Psoas muscle (tissue), 7 donors: ENCODE measurements at regions not wholly inside any gene's neighbourhood (a gene's known extent, or its start where the extent isn't known, plus 50 kb on each side); places are given as distances from the start of the nearest gene placed in this dataset.

Source experiments
- ATAC-seq, 4 donors: fragments of 200-7000 bp; cut with Tn5 transposase; one replicate each; pipeline ENCODE4 v1.9.1; 2020; ENCODE audit warnings: moderate library complexity in 3 of 4, mild to moderate bottlenecking in 2 of 4
- DNase-seq, 2 donors: peaks; one replicate each; pipeline ENCODE4 v3.0.0-alpha.2; 2020
- H3K27ac ChIP-seq: fragments of 200-600 bp; one replicate; pipeline ENCODE4 v1.8.0; 2022
- H3K27me3 ChIP-seq, 3 donors: fragments of 200-600 bp in 1 of 3; one replicate each; pipeline versions ENCODE4 v1.6.1 to v1.8.0; 2013 to 2022; ENCODE audit warnings: low read length in 2 of 3, mild to moderate bottlenecking in 2 of 3, moderate library complexity in 1 of 3; ENCODE audit not compliant: insufficient read depth in 3 of 3
- H3K36me3 ChIP-seq, 2 donors: fragments of 200-600 bp in 1 of 2; one replicate each; pipeline versions ENCODE4 v1.6.1 to v1.8.0; 2013 to 2022; ENCODE audit warnings: low read depth in 1 of 2, mild to moderate bottlenecking in 1 of 2, moderate library complexity in 1 of 2; ENCODE audit not compliant: insufficient read depth in 1 of 2
- H3K4me1 ChIP-seq: fragments of 200-600 bp; one replicate; pipeline ENCODE4 v1.8.0; 2022
- H3K4me3 ChIP-seq: fragments of 200-600 bp; one replicate; pipeline ENCODE4 v1.8.0; 2022; ENCODE audit warnings: mild to moderate bottlenecking
- H3K9me3 ChIP-seq: fragments of 200-600 bp; one replicate; pipeline ENCODE4 v1.8.0; 2022
- WGBS, 3 donors: extraction: QIAGEN DNeasy Blood & Tissue Kit; methylation state at CpG; one replicate each; pipeline versions ENCODE4 v1.1.6 to v1.1.7; 2013; 5-methylcytosine and 5-hydroxymethylcytosine counted together
- intact Hi-C, 2 donors: fragments of 100-400 bp; cut with DNase I; formaldehyde crosslinking; loops; one replicate each; pipeline versions ENCODE4 v1.11.0 to v1.14.2; 2022
- TF ChIP-seq, protein P1 (sequence below): fragments of 200-600 bp; IDR thresholded peaks from one replicate; pipeline ENCODE4 v1.8.0; 2022; ENCODE audit warnings: antibody characterized with exemption
- donor health status: healthy with polysubstance abuse.
- donor health status: DM: no; HTN: no; CAD: no; lungs with moderate emphysema.
- donor health status: Bipolar disorder and iron deficiency.
- donor health status: healthy.
- donor health status: DM: yes; HTN: yes; CAD: no.
- donor health status: DM: no; HTN: no; CAD: no.
- donor health status: DM: yes; HTN: yes; CAD: no.

DNA sequence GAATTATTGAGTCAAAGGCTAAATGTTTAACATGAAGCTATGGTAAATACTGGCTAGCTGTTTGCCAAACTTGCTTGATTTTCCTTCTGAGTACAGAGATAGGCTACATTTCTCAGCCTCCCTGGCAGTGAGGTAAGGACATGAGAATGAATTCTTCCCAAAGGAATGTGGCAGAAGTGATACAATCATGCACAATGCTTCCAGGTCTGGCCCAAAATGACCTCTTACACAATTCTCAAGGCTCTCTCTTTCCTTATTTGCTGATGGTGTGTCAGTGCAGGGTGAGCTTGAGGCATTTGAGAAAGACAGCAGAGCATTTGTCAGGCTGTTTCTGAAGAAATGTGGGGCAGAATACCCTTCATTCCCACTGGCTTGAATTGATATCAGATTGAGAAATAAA lies 95.6 kb upstream of the NABP1 start:
- Histone ChIP-seq H3K27me3 (no peaks in the 10 kb centered on the region), H3K36me3 (no peaks in the 10 kb centered on the region), H3K9me3 (no peaks in the 10 kb centered on the region), H3K27ac (no peak overlapping the region), H3K4me1 (no peaks in the 10 kb centered on the region), H3K4me3 (no peak overlapping the region)
- ATAC-seq (peak in 1 of 4 donors; percentile 26), DNase-seq (no peak)
- intact Hi-C loops, result no loop called here
- TF ChIP-seq, protein P1, sequence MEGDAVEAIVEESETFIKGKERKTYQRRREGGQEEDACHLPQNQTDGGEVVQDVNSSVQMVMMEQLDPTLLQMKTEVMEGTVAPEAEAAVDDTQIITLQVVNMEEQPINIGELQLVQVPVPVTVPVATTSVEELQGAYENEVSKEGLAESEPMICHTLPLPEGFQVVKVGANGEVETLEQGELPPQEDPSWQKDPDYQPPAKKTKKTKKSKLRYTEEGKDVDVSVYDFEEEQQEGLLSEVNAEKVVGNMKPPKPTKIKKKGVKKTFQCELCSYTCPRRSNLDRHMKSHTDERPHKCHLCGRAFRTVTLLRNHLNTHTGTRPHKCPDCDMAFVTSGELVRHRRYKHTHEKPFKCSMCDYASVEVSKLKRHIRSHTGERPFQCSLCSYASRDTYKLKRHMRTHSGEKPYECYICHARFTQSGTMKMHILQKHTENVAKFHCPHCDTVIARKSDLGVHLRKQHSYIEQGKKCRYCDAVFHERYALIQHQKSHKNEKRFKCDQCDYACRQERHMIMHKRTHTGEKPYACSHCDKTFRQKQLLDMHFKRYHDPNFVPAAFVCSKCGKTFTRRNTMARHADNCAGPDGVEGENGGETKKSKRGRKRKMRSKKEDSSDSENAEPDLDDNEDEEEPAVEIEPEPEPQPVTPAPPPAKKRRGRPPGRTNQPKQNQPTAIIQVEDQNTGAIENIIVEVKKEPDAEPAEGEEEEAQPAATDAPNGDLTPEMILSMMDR, result no peak

DNA sequence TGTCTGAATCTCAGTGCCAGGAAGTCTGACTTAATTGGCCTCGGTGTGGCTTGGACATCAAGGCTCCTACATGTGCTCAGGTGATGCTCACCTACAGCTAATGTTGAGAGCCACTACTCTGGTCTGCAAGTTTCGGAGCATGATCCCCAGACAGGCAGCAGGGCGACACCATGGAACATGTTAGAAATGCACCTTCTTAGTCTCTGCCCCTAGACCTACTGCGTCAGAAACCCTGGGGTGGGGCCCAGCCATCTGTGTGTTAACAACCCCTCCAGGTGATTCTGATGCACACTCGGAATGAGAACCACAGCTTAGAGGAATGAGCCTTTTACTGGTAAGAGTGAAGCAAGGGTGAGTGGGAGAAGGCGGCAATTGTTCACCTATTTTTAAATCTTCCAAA lies 86.9 kb upstream of the NABP1 start:
- H3K4me3 ChIP-seq, result no peak overlapping the region
- H3K27me3 ChIP-seq, result no peaks in the 10 kb centered on the region
- H3K9me3 ChIP-seq, result no peaks in the 10 kb centered on the region
- 85 to 94% (median 91%) methylated on average over 6 of the region's 6 CpGs for WGBS, 3 donors
- TF ChIP-seq, protein P1, result no peak
- no peaks in the 10 kb centered on the region for H3K4me1 ChIP-seq
- ATAC-seq (no peak), DNase-seq (no peak)
- H3K27ac ChIP-seq, result no peak overlapping the region
- no peaks in the 10 kb centered on the region for H3K36me3 ChIP-seq
- intact Hi-C loops, result loop anchor here in 1 of 2 donors (5.0 kb wide), 1 partner anchor 1091 kb away; no protein-coding TSS in a partner anchor

DNA sequence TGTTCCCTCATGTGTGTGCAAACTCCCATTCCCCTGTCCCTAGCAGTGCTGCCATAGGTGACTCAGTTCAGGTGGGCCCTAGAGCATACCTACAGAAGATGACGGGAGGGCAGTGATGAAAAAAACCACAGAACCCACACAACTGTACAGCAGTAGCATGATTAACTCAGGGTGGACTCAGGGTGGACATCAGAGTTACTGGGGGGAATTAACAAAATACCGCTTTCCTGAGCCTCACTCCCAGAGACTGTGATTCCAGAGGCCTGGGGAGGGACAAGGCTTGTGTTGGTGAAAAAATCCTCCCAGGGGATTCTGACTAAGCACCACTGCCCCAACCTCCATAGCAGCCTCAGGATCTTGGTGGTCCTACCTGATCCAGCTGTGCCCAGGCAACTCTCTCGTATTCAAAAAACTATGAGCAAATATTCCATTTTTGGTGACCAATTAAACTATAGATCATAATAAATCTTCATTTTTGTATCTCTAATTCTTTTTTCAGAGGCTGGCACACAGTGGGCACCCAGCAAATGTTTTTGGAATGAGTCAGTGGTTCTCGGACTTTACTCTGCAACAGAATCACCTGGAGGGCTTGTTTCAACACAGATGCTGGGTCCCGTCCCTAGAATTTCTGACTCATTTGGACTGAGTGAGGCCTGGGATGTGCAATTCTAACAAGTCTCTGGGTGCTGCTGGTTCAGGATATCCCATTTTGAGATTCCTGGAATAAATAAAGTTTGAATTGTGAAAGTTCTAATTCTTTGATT lies 84.1 kb upstream of the NABP1 start:
- WGBS, 3 donors, result 66 to 79% (median 70%) methylated on average over 5 of the region's 5 CpGs
- TF ChIP-seq, protein P1, result no peak
- Histone ChIP-seq H3K27ac (no peak overlapping the region), H3K4me1 (no peaks in the 10 kb centered on the region), H3K36me3 (no peaks in the 10 kb centered on the region), H3K9me3 (no peaks in the 10 kb centered on the region), H3K27me3 (no peaks in the 10 kb centered on the region), H3K4me3 (no peak overlapping the region)
- DNase-seq (no peak), ATAC-seq (no peak)
- intact Hi-C loops, result loop anchor here in 1 of 2 donors (5.0 kb wide), 1 partner anchor 1088 kb away; no protein-coding TSS in a partner anchor

DNA sequence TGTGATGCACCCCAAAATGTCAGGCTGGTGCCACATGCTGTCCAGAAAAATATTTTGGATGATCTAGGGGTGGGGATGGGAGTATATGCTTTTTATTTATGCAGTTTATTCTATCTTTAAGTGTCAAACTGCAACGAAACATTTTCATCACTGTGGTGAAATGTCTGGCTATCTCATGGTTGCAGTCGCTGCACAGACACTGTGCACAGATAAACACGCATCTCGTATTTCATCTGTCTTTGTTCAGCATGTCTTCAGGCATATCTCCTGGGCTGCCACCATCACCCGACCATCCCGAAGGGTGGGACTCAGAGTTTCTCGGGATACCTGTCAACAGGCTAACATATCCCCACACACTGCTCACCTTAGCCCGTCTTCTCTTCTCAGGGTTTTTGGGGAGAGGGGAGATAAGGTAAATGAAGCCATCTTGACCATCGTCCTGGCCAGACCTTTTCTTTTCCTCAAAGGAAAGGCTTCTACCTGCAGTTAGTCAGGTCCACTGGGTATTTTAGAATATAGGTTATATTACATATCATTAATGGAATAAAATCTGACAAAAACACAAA lies 80.7 kb upstream of the NABP1 start:
- TF ChIP-seq, protein P1, result no peak

DNA sequence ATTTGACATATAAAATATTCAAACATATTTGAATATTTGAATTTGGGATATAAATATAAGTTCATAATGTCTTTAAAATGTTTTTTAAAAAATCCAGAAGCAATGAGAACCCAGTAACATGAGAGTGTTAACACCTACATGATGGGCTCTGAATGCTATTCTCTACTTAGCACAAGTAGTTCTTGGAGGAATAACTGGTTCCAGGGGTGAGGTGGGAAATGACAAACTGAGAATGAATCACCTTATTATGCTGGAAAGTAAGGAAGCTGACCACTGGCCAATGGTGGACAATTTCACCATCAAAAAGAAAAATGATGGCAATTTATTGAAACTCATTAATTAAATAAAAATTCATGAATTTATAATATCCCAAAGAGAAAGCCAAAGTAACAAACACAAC lies 79.6 kb upstream of the NABP1 start:
- H3K36me3 ChIP-seq, result no peaks in the 10 kb centered on the region
- TF ChIP-seq, protein P1, result no peak
- H3K27ac ChIP-seq, result no peak overlapping the region
- H3K4me1 ChIP-seq, result no peaks in the 10 kb centered on the region
- no peaks in the 10 kb centered on the region for H3K9me3 ChIP-seq
- DNase-seq, result no peak
- intact Hi-C loops, result no loop called here
- no peak for ATAC-seq
- H3K4me3 ChIP-seq, result no peak overlapping the region
- H3K27me3 ChIP-seq, result no peaks in the 10 kb centered on the region

More for the DNA sequence above, 80.7 kb upstream of the NABP1 start:
- Histone ChIP-seq H3K27me3 (no peaks in the 10 kb centered on the region), H3K27ac (no peak overlapping the region), H3K36me3 (no peaks in the 10 kb centered on the region), H3K4me1 (no peaks in the 10 kb centered on the region), H3K9me3 (no peaks in the 10 kb centered on the region), H3K4me3 (no peak overlapping the region)
- no peak for DNase-seq
- WGBS, 3 donors, result 79 to 85% (median 80%) methylated on average over 9 of the region's 9 CpGs
- intact Hi-C loops, result no loop called here
- no peak for ATAC-seq
